H1 (cell line): ENCODE measurements at regions not wholly inside any gene's neighbourhood (a gene's known extent, or its start where the extent isn't known, plus 50 kb on each side); places are given as distances from the start of the nearest gene placed in this dataset.

Source experiments
- CTCF ChIA-PET: fragments of 300-600 bp; sonication (Branson Sonifier 250); formaldehyde crosslinking; loops from one replicate; lab custom pipeline; 2021; ENCODE audit not compliant: partially characterized antibody; lab: Charles Lee
- POLR2A ChIA-PET: fragments of 300-600 bp; sonication (Branson Sonifier 250); formaldehyde crosslinking; loops from one replicate; lab custom pipeline; 2021; ENCODE audit warnings: inconsistent platforms; ENCODE audit not compliant: partially characterized antibody; lab: Charles Lee
- DNase-seq, 2 experiments: peaks; one replicate each; pipeline versions ENCODE4 v3.0.0 to v3.0.0-alpha.2; 2010 to 2022; ENCODE audit warnings: low spot score in 2 of 2, low read depth in 1 of 2, mixed read lengths in 1 of 2
- FAIRE-seq: peaks from 2 replicates; lab custom pipeline; 2011; peaks lifted over from hg19 to GRCh38; lab: Jason Lieb, UNC
- H2AFZ ChIP-seq: 2 replicates; pipeline ENCODE4 v1.8.1; 2012; ENCODE audit warnings: low read length, inconsistent platforms
- H2AK5ac ChIP-seq: 2 replicates; pipeline ENCODE4 v1.6.1; 2013; ENCODE audit warnings: low read depth, low read length
- H2BK120ac ChIP-seq: replicated peaks from 2 replicates; pipeline ENCODE3; 2013; ENCODE audit warnings: low read depth, low read length, inconsistent platforms
- H2BK12ac ChIP-seq: 2 replicates; pipeline ENCODE4 v1.6.1; 2013; ENCODE audit warnings: low read depth, low read length
- H2BK15ac ChIP-seq: 2 replicates; pipeline ENCODE4 v1.6.1; 2013; ENCODE audit warnings: low read length
- H2BK20ac ChIP-seq: 2 replicates; pipeline ENCODE4 v1.6.1; 2013; ENCODE audit warnings: low read length
- H2BK5ac ChIP-seq: 2 replicates; pipeline ENCODE4 v1.6.1; 2013; ENCODE audit warnings: low read depth, low read length
- H3K14ac ChIP-seq: 2 replicates; pipeline ENCODE4 v1.6.1; 2013; ENCODE audit warnings: inconsistent platforms; ENCODE audit not compliant: insufficient read length
- H3K18ac ChIP-seq: 2 replicates; pipeline ENCODE4 v1.6.1; 2013; ENCODE audit warnings: low read length; ENCODE audit errors: extremely low read depth
- H3K23ac ChIP-seq: 2 replicates; pipeline ENCODE4 v1.6.1; 2013; ENCODE audit warnings: inconsistent platforms; ENCODE audit not compliant: insufficient read length
- H3K23me2 ChIP-seq: 2 replicates; pipeline ENCODE4 v1.6.1; 2013; ENCODE audit warnings: low read depth, low read length
- H3K27ac ChIP-seq: 2 replicates; pipeline ENCODE4 v1.6.1; 2011; ENCODE audit warnings: low read depth, low read length, inconsistent platforms
- H3K27me3 ChIP-seq, 4 experiments: replicated peaks in 1 of 4; 1 replicate in 1 of 4; 2 replicates in 3 of 4; pipeline versions ENCODE4 v1.6.1 to v1.8.1; 2011 to 2013; ENCODE audit warnings: low read length in 3 of 4, mild to moderate bottlenecking in 3 of 4, inconsistent platforms in 2 of 4, mixed read lengths in 2 of 4, moderate library complexity in 1 of 4; ENCODE audit not compliant: control insufficient read depth in 3 of 4, insufficient read depth in 3 of 4; ENCODE audit errors: extremely low read depth in 1 of 4
- H3K36me3 ChIP-seq, 4 experiments: 2 replicates each; pipeline versions ENCODE4 v1.6.1 to v1.8.1; 2011 to 2013; ENCODE audit warnings: mild to moderate bottlenecking in 4 of 4, low read length in 3 of 4, moderate library complexity in 2 of 4, control low read depth in 1 of 4, inconsistent platforms in 1 of 4; ENCODE audit not compliant: insufficient read depth in 4 of 4, control insufficient read depth in 2 of 4
- H3K4ac ChIP-seq: replicated peaks from 2 replicates; pipeline ENCODE3; 2013; ENCODE audit warnings: low read length, low read depth, mixed read lengths, inconsistent platforms; ENCODE audit not compliant: insufficient read length
- H3K4me1 ChIP-seq, 4 experiments: replicated peaks in 1 of 4; 1 replicate in 1 of 4; 2 replicates in 3 of 4; pipeline versions ENCODE4 v1.6.1 to v1.8.1; 2011 to 2013; ENCODE audit warnings: low read length in 3 of 4, inconsistent platforms in 2 of 4, mixed read lengths in 1 of 4; ENCODE audit not compliant: insufficient read depth in 4 of 4, control insufficient read depth in 3 of 4
- H3K4me2 ChIP-seq, 2 experiments: 2 replicates each; pipeline versions ENCODE4 v1.6.1 to v1.8.1; 2011 to 2013; ENCODE audit warnings: low read depth in 2 of 2, low read length in 2 of 2, control low read depth in 1 of 2, inconsistent platforms in 1 of 2, mild to moderate bottlenecking in 1 of 2; ENCODE audit not compliant: insufficient read depth in 1 of 2
- H3K4me3 ChIP-seq, 4 experiments: fragments of 200-600, 300-600 bp in 1 of 4; sonication (generic), shearing (Covaris generic), sonication (Bioruptor Twin) in 1 of 4; 2 replicates each; pipeline versions ENCODE4 v1.5.1 to v1.8.1; 2011 to 2016; ENCODE audit warnings: low read length in 4 of 4, low read depth in 3 of 4, control low read depth in 2 of 4, inconsistent platforms in 2 of 4, mild to moderate bottlenecking in 2 of 4, mixed read lengths in 1 of 4, moderate library complexity in 1 of 4; ENCODE audit not compliant: insufficient read depth in 2 of 4; ENCODE audit errors: extremely low read depth in 1 of 4
- H3K56ac ChIP-seq: replicated peaks from 2 replicates; pipeline ENCODE3; 2013; ENCODE audit warnings: low read depth, mild to moderate bottlenecking, mixed read lengths, low read length, inconsistent platforms; ENCODE audit not compliant: insufficient read length
- H3K79me1 ChIP-seq: 2 replicates; pipeline ENCODE4 v1.6.1; 2013; ENCODE audit warnings: low read depth, low read length, control low read depth
- H3K79me2 ChIP-seq, 2 experiments: 2 replicates each; pipeline versions ENCODE4 v1.6.1 to v1.8.1; 2012 to 2013; ENCODE audit warnings: low read length in 2 of 2, mild to moderate bottlenecking in 2 of 2, inconsistent platforms in 1 of 2; ENCODE audit not compliant: insufficient read depth in 2 of 2, control insufficient read depth in 1 of 2
- H3K9ac ChIP-seq, 4 experiments: replicated peaks in 1 of 4; 1 replicate in 1 of 4; 2 replicates in 3 of 4; pipeline versions ENCODE4 v1.6.1 to v1.8.1; 2011 to 2013; ENCODE audit warnings: low read depth in 3 of 4, low read length in 3 of 4, control low read depth in 2 of 4, mild to moderate bottlenecking in 2 of 4, moderate library complexity in 2 of 4, inconsistent platforms in 1 of 4; ENCODE audit errors: extremely low read depth in 1 of 4
- H3K9me3 ChIP-seq, 2 experiments: 2 replicates each; pipeline versions ENCODE4 v1.6.1 to v1.8.1; 2012 to 2013; ENCODE audit warnings: mild to moderate bottlenecking in 2 of 2, moderate library complexity in 2 of 2, control low read depth in 1 of 2, inconsistent platforms in 1 of 2, low read depth in 1 of 2, low read length in 1 of 2, mixed read lengths in 1 of 2; ENCODE audit not compliant: insufficient read depth in 2 of 2
- H4K20me1 ChIP-seq, 2 experiments: replicated peaks in 1 of 2; 2 replicates each; pipeline versions ENCODE3 to v1.8.1; 2011 to 2013; ENCODE audit warnings: inconsistent platforms in 2 of 2, low read length in 2 of 2, mild to moderate bottlenecking in 1 of 2; ENCODE audit not compliant: insufficient read depth in 2 of 2, control insufficient read depth in 1 of 2
- H4K5ac ChIP-seq: 2 replicates; pipeline ENCODE4 v1.6.1; 2013; ENCODE audit warnings: low read length, low read depth, mixed read lengths, inconsistent platforms; ENCODE audit not compliant: insufficient read length
- H4K8ac ChIP-seq: 2 replicates; pipeline ENCODE4 v1.8.0; 2013; ENCODE audit warnings: mild to moderate bottlenecking, moderate library complexity, low read length, inconsistent platforms; ENCODE audit not compliant: insufficient read depth; ENCODE audit errors: extremely low read depth
- H4K91ac ChIP-seq: replicated peaks from 2 replicates; pipeline ENCODE3; 2013; ENCODE audit warnings: low read length, mixed read lengths, inconsistent platforms; ENCODE audit not compliant: insufficient read length
- ATF2 ChIP-seq: IDR thresholded peaks from 2 replicates; pipeline ENCODE4 v1.6.1; 2012; ENCODE audit warnings: low read length, inconsistent platforms
- BACH1 ChIP-seq: IDR thresholded peaks from 2 replicates; pipeline ENCODE4 v1.6.1; 2012; ENCODE audit warnings: low read length, improper control_type of control experiment
- EGR1 ChIP-seq: IDR thresholded peaks from 2 replicates; pipeline ENCODE4 v1.6.1; 2011; ENCODE audit warnings: low read depth, low read length, borderline replicate concordance
- MAFK ChIP-seq: IDR thresholded peaks from 2 replicates; pipeline ENCODE4 v1.6.1; 2012; ENCODE audit warnings: low read depth, mild to moderate bottlenecking, improper control_type of control experiment, low read length
- POLR2A ChIP-seq, 2 experiments: IDR thresholded peaks; 1 replicate in 1 of 2; 2 replicates in 1 of 2; pipeline ENCODE4 v1.6.1; 2011; ENCODE audit warnings: low read depth in 2 of 2, low read length in 2 of 2, mild to moderate bottlenecking in 2 of 2; ENCODE audit errors: control extremely low read depth in 1 of 2
- RBBP5 ChIP-seq: IDR thresholded peaks from 2 replicates; pipeline ENCODE4 v1.7.1; 2012; ENCODE audit warnings: low read depth, mild to moderate bottlenecking, inconsistent platforms, low read length, moderate library complexity, borderline replicate concordance
- SIRT6 ChIP-seq: IDR thresholded peaks from one replicate; pipeline ENCODE4 v1.7.1; 2012; ENCODE audit warnings: low read length, inconsistent platforms
- SP1 ChIP-seq: IDR thresholded peaks from 2 replicates; pipeline ENCODE4 v1.6.1; 2011; ENCODE audit warnings: low read depth, low read length
- TAF7 ChIP-seq: optimal IDR thresholded peaks from 2 replicates; pipeline ENCODE3; 2011; ENCODE audit warnings: low read depth, mild to moderate bottlenecking, inconsistent platforms, low read length, moderate library complexity, borderline replicate concordance
- WGBS, 2 experiments: shearing (Covaris generic) in 1 of 2; methylation state at CpG; one replicate each; pipeline versions ENCODE4 v1.1.6 to v1.1.7; 2013 to 2015; ENCODE audit warnings: low lambda C conversion rate in 2 of 2, mixed read lengths in 2 of 2, inconsistent platforms in 1 of 2, low coverage in 1 of 2, missing lambda C conversion rate in 1 of 2; ENCODE audit not compliant: insufficient replicate concordance in 2 of 2, insufficient coverage in 1 of 2, insufficient read length in 1 of 2; ENCODE audit errors: extremely low coverage in 1 of 2, missing lambda C conversion rate in 1 of 2; 5-methylcytosine and 5-hydroxymethylcytosine counted together
- TF ChIP-seq, protein P1 (sequence below): IDR thresholded peaks from 2 replicates; pipeline ENCODE4 v1.6.1; 2012; ENCODE audit warnings: inconsistent platforms

- TF ChIP-seq RBBP5, result no peak
These were observed 630.2 kb downstream of the HDGFL1 start (continued) for GRCh38 chr6:23199541-23199940.

- CTCF ChIA-PET, result no interaction called here
- WGBS, 2 experiments, result 73% methylated on average over 3 of the region's 3 CpGs; no CpG with 5 or more reads in 1 of the 2 experiments
- H3K27ac ChIP-seq, result no peak overlapping the region
These were observed 631.6 kb downstream of the HDGFL1 start for GRCh38 chr6:23200946-23201345.

More at GRCh38 chr6:23200946-23201345, 631.6 kb downstream of the HDGFL1 start:
- H3K79me2 ChIP-seq, result no peaks in the 10 kb centered on the region
- no peaks in the 10 kb centered on the region for H3K27me3 ChIP-seq
- H3K4me3 ChIP-seq, result no peak overlapping the region
- H3K4me2 ChIP-seq, result no peak overlapping the region
- H4K8ac ChIP-seq, result no peak overlapping the region
- H4K5ac ChIP-seq, result no peak overlapping the region
- no peak overlapping the region for H2AK5ac ChIP-seq
- H3K14ac ChIP-seq, result no peak overlapping the region
- H2BK5ac ChIP-seq, result no peak overlapping the region
- H2AFZ ChIP-seq, result no peak overlapping the region
- H2BK15ac ChIP-seq, result no peak overlapping the region
- no peak for FAIRE-seq
- TF ChIP-seq TAF7, result no peak
- TF ChIP-seq POLR2A (IDR thresholded peaks at IDR 0.05; ENCODE audit: control extremely low read depth in 1 of 2, low read depth in 2 of 2, low read length in 2 of 2), result no peak
- TF ChIP-seq, protein P1, sequence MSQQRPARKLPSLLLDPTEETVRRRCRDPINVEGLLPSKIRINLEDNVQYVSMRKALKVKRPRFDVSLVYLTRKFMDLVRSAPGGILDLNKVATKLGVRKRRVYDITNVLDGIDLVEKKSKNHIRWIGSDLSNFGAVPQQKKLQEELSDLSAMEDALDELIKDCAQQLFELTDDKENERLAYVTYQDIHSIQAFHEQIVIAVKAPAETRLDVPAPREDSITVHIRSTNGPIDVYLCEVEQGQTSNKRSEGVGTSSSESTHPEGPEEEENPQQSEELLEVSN, result no peak
- no peak for TF ChIP-seq SP1
- TF ChIP-seq BACH1, result no peak
- no peak for TF ChIP-seq EGR1
- no peak for TF ChIP-seq MAFK
- no peak for TF ChIP-seq SIRT6
- TF ChIP-seq ATF2, result no peak
- TF ChIP-seq, all 59 proteins: peak for 0
- Histone ChIP-seq H2BK12ac (no peak overlapping the region), H4K20me1 (no peaks in the 10 kb centered on the region), H3K18ac (no peak overlapping the region), H2BK20ac (no peak overlapping the region), H3K23me2 (no peaks in the 10 kb centered on the region), H3K36me3 (no peaks in the 10 kb centered on the region), H4K91ac (no peak overlapping the region), H3K23ac (no peak overlapping the region), H3K4ac (no peak overlapping the region), H2BK120ac (no peak overlapping the region), H3K56ac (no peak overlapping the region), H3K4me1 (no peaks in the 10 kb centered on the region), H3K79me1 (no peaks in the 10 kb centered on the region), H3K9me3 (no peaks in the 10 kb centered on the region), H3K9ac (no peak overlapping the region)
- POLR2A ChIA-PET, result no interaction called here
- no peak for DNase-seq
